NCI-H526 (cell line): ENCODE measurements at regions not wholly inside any gene's neighbourhood (a gene's known extent, or its start where the extent isn't known, plus 50 kb on each side); places are given as distances from the start of the nearest gene placed in this dataset.

ENCODE experiments used
- DNase-seq, 2 experiments: peaks; one replicate each; lab custom pipeline; 2025; lab: John Stamatoyannopoulos, UW

DNA sequence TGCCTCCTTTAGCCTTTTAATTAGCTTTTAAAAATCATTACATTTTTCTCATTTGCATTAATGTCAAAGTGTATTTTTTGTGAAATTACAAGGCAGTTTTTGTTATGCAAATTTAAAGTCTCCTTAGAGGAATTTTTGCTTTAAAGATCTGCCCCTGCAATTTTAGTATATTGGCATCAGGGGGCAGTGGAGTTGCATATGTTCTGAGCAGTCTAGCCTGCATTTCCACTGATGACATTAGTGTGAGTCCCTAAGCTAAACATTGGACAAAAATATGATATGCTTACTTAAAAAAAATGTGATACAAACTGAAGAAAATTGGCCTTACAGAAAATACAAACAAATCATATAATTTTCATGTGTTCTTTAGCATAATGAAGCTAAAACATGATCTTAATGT, 426.5 kb downstream of the SLC4A3 start:
- peak in 1 of 2 experiments; percentile 63 for DNase-seq

- DNase-seq, result no peak
These were observed 430.0 kb downstream of the SLC4A3 start for GRCh38 chr2:220057391-220057790.

DNA sequence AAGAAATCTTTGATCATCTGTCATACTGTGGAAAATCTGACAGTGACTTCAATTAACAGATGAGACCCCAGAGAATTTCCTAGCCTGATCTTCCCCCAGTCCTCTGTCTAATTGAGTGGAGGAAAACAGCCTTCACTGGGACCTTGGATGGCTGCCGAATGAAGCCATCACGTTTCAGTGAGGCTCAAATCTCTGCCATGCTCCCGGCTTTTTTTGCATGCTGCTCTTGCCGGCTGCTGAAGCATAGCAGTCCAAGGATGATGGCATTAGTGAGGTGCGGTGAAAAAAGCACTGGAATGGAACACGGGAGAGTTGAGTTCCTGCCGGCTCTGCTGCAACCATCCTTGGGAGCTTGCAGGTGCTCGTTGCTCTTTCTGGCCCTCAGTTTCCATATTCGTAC, 430.5 kb downstream of the SLC4A3 start:
- no peak for DNase-seq

DNA sequence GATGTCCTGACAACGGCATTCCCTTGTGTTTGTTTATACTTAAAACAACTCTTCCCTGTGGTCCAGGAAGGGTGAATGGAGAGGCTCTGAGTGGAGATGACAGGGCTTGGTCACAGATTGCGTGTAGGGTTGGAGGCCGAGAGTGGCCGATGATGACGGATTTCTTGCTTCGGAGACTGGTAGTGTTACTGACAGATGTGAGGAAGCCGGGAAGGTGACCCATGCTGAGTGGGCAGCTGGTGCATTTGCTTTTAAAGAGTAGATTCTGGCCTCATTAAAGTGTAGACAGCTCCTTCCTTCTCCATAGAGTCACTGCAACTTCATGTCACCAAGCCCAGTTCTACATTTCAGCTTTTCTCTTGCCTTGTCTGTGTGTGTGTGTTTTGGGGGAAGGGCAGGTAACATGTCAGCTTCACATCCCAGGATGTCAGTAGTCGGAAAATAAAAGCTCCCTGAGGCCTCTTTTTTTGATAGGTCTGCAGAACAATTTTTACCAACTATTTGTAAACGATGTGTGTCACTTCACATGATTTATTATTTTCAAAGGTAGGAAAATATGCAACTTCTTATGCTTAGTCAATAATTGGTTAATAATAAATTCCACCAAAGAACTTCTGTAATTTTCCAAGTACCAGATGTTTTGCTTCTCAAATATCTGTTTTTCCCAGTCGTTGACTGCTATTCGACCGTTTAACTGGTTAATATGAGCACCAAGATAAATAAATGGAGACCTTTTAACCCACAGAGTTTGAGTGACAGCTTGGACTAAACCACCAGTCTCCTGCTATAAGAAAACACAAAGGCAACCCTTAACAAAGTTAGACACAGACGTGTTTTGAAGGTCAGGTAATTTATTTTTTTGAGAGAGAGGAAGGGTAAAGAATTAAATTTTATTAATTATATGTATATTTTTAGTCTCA, 436.9 kb downstream of the SLC4A3 start:
- DNase-seq, result no peak

GRCh38 chr2:220065581-220065980, 438.2 kb downstream of the SLC4A3 start:
- DNase-seq, result no peak

GRCh38 chr2:220068846-220069245, 441.4 kb downstream of the SLC4A3 start:
- no peak for DNase-seq

- DNase-seq, result peak in 1 of 2 experiments; percentile 3
These were observed 442.9 kb downstream of the SLC4A3 start for GRCh38 chr2:220070349-220070748.

- no peak for DNase-seq
These were observed 444.3 kb downstream of the SLC4A3 start for GRCh38 chr2:220071696-220072095.

- DNase-seq, result no peak
These were observed 445.3 kb downstream of the SLC4A3 start for GRCh38 chr2:220072669-220073220.

GRCh38 chr2:220075835-220076234, 448.4 kb downstream of the SLC4A3 start:
- DNase-seq, result peak; percentile 60 to 79

- DNase-seq, result peak; percentile 42 to 60
These were observed 449.3 kb downstream of the SLC4A3 start for GRCh38 chr2:220076734-220077133.

DNA sequence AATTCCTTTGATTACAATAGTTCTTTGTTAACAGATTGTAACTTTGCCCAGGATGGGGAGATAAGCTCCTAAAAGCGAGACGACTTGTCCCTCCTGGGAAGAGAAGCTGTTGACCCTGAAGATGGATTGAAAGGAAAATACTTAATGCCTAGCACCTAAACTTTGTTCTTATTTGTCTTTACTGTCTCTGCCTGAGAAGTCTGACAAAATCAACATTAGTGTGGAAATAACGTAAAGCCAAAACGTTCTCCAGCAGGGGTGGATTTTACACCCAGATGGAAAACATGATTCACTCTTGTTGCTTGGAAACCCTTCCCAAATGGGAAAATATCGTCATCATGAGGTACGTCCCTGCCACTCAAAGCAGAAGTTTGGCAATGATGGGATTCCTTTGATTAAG, 450.1 kb downstream of the SLC4A3 start:
- DNase-seq, result no peak

DNA sequence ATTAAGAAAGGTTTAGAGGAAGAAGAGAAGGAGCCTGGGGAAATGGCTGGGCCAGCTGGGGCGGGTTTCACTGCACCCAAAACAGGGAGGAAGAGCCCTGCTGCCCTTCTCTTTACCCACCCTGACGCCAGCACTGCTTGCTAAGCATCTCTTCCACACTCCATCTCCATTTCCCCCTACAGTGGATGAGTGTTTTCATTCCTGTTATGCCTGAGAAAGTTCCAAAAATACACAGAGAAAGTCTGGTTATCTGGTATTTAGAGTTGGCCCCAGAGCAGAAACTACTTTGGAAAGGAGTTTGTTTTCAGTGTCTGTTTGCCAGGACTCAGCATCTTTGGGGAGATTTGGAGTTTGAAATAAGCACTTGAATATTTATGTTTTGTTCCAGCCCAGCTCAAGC, 451.0 kb downstream of the SLC4A3 start:
- no peak for DNase-seq

DNA sequence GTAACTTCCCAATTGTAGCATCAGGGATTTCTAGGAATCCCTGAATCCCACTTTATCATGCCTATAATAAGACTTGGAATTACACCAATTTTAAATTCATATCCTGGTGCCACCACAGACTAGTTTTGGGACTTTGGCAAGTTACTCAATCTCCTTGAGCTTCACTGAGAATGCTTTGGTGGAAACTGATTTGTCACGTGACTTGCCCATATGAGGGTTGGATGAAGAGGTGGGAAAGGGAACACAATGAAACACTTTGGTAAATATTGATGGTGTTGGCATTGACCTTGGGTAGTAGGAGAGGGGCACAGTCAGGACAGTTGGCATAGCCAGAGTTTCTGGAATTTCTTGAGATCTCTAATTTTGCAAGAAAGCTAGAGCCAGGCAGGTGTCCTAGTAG, 452.2 kb downstream of the SLC4A3 start:
- DNase-seq, result no peak

DNA sequence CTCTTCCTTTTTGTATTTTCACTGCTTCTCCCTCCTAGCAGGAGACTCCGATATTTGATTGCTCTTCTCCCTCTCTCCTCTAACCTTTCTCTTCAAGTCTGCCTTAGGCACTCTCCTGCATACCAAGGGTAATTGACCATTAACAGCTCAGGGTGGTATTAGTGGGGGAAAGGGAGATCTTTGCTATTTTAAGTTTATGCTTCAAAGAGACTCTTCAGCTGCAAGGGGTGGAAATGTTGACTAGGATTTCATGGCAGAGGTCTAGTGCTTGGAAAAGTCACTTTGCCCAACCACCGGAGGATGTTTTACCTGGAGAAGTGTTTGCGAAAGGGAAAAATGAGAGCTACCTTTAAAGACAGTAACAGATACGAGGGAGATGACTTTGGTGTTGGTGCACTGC, 453.7 kb downstream of the SLC4A3 start:
- no peak for DNase-seq

GRCh38 chr2:220090050-220090449, 462.6 kb downstream of the SLC4A3 start:
- DNase-seq, result no peak

DNA sequence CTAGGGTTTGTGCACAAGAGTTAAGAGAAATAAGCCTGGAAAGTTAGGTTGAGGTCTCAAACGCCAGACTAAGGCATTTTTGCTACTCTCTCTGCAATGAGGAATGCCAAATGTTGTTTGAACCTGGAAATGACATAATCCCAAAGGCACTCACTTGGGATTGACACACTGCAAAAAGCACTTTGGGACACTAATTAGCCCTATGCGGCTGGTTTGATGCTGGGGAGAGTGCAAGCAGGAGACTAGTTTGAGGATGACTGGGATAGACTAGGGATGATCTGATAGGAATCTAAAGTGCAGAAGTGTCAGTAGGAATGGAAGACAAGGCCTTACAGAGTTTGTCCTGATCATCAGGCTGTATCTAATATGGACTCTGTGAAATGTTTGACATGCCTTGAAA, 469.0 kb downstream of the SLC4A3 start:
- no peak for DNase-seq

DNA sequence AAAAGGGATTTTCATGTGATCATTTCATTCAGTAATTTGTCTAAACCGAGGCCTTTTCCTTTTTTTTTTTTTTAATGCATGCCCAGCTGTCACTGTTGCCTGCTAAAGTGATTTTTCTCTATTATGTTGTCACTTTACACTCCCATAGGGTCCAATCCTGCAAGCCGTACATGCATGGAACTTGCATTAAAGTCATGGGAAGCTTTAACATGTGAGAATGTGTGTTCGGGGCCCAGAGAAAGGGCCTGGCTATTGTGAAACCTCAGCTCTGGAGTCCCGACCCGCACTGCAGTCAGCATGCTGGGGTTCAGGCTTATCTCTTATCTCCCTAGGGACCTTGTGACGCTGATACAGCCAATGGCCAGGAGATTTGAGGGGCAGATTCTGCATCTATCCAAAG, 474.6 kb downstream of the SLC4A3 start:
- DNase-seq, result no peak

DNA sequence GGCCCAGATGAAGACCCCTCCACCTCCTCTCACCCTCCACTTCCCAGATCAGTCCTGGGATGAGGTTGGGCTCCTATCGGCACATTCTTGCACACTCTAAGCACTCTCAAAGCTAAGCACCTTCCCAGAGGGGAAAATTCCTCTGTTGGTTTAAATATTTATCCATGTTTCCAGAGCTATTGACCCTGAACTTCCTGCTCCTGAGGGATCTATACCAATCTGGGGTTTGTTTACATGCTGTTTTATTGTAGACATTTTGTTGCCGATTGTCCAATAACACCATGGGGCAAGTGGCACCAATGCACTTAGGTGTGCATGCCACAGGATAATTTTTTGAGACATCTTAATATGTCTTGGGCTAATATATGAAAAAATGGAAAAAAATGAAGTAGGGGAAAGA, 476.2 kb downstream of the SLC4A3 start:
- no peak for DNase-seq

GRCh38 chr2:220104871-220105351, 477.5 kb downstream of the SLC4A3 start:
- peak in 1 of 2 experiments; percentile 46 for DNase-seq

DNA sequence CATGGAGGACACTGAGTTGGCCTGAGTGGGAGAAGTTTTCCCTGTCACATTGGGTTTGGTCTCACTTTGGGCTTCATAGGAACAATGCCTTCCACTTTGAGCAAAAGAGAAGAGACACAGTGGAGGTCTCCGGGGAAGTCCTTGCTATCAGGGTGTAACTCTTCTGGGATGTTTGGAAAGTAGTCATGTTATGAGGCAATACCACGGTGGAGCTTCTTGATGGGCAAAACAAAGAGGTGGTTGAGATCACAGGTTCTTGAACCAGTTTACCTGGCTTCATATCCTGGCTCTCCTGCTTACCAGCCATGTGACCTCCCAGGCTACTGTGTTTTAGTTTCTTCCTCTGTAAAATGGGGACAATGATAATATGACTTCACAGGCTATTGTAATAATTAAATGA, 478.6 kb downstream of the SLC4A3 start:
- DNase-seq, result no peak

GRCh38 chr2:220107380-220107791, 480.0 kb downstream of the SLC4A3 start:
- no peak for DNase-seq

DNA sequence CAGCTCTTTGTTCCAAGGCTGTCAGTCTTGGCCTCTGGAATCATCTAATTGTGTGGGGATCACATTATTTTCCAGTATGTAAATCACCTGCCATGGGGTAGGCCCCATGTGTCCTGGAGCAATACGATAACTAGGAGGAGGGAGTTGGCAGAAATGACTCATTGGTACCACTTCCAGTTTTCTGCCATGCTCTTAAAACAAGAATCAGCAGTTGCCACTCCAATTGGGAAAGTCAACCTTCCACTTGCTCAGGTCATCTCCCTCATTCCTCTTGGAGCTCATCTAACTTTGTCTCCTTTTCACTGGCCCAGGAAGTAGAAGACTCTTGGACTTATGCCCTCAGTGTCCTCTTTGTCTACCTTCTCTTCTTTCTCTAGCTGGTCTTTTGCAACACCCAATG, 487.0 kb downstream of the SLC4A3 start:
- DNase-seq, result no peak
